ENCODE measurements at regions not wholly inside any gene's neighbourhood (a gene's known extent, or its start where the extent isn't known, plus 50 kb on each side); places are given as distances from the start of the nearest gene placed in this dataset.

- Histone ChIP-seq H3K36me3 (ENCODE audit: low read length) (no peaks in the 10 kb centered on the region), H3K4me3 (ENCODE audit: insufficient read depth, low read length, poor library complexity, severe bottlenecking) (no peak overlapping the region), H3K4me2 (ENCODE audit: low read depth, low read length, poor library complexity, severe bottlenecking) (no peak overlapping the region), H3K9me3 (ENCODE audit: insufficient read depth, low read length) (no peaks in the 10 kb centered on the region), H2AFZ (ENCODE audit: low read depth, low read length, severe bottlenecking) (no peak overlapping the region), H3F3A (ENCODE audit: insufficient read depth) (no peaks in the 10 kb centered on the region), H3K27me3 (ENCODE audit: low read length) (no peaks in the 10 kb centered on the region), H4K20me1 (ENCODE audit: low read depth, low read length) (no peaks in the 10 kb centered on the region), H3K9ac (ENCODE audit: low read length) (no peak overlapping the region), H3K9me2 (replicated peaks; ENCODE audit: insufficient read depth, low read length) (no peaks in the 10 kb centered on the region), H3K27ac (ENCODE audit: low read depth, low read length) (no peak overlapping the region), H3K79me2 (ENCODE audit: insufficient read depth, low read length) (no peaks in the 10 kb centered on the region)
- TF ChIP-seq CTCF (IDR thresholded peaks at IDR 0.05; ENCODE audit: insufficient read depth, low read length, poor library complexity, severe bottlenecking) (no peak), EZH2phosphoT487 (conservative IDR thresholded peaks at IDR 0.05; ENCODE audit: low read length) (no peak)
These were observed 173.8 kb upstream of the THBS1 start for GRCh38 chr15:39407116-39407515.

GRCh38 chr15:39409876-39410530, 170.9 kb upstream of the THBS1 start:
- H3K4me3 ChIP-seq (ENCODE audit: insufficient read depth, low read length, poor library complexity, severe bottlenecking): no peak overlapping the region
- no peak overlapping the region for H3K4me2 ChIP-seq (ENCODE audit: low read depth, low read length, poor library complexity, severe bottlenecking)
- H3K79me2 ChIP-seq (ENCODE audit: insufficient read depth, low read length): no peaks in the 10 kb centered on the region
- no peak overlapping the region for H2AFZ ChIP-seq (ENCODE audit: low read depth, low read length, severe bottlenecking)
- no peaks in the 10 kb centered on the region for H3F3A ChIP-seq (ENCODE audit: insufficient read depth)
- TF ChIP-seq EZH2phosphoT487 (conservative IDR thresholded peaks at IDR 0.05; ENCODE audit: low read length) (no peak), CTCF (IDR thresholded peaks at IDR 0.05; ENCODE audit: insufficient read depth, low read length, poor library complexity, severe bottlenecking) (no peak)
- H3K9ac ChIP-seq (ENCODE audit: low read length): no peak overlapping the region
- no peaks in the 10 kb centered on the region for H3K9me3 ChIP-seq (ENCODE audit: insufficient read depth, low read length)
- H3K27me3 ChIP-seq (ENCODE audit: low read length): no peaks in the 10 kb centered on the region
- H3K9me2 ChIP-seq (replicated peaks; ENCODE audit: insufficient read depth, low read length): no peaks in the 10 kb centered on the region
- no peak overlapping the region for H3K27ac ChIP-seq (ENCODE audit: low read depth, low read length)
- no peaks in the 10 kb centered on the region for H3K36me3 ChIP-seq (ENCODE audit: low read length)
- no peaks in the 10 kb centered on the region for H4K20me1 ChIP-seq (ENCODE audit: low read depth, low read length)

GRCh38 chr15:39411102-39411989, 169.5 kb upstream of the THBS1 start:
- Histone ChIP-seq H3K27me3 (ENCODE audit: low read length) (no peaks in the 10 kb centered on the region), H3K27ac (ENCODE audit: low read depth, low read length) (no peak overlapping the region), H3K9me3 (ENCODE audit: insufficient read depth, low read length) (no peaks in the 10 kb centered on the region), H4K20me1 (ENCODE audit: low read depth, low read length) (no peaks in the 10 kb centered on the region), H3K4me3 (ENCODE audit: insufficient read depth, low read length, poor library complexity, severe bottlenecking) (no peak overlapping the region), H2AFZ (ENCODE audit: low read depth, low read length, severe bottlenecking) (no peak overlapping the region), H3K79me2 (ENCODE audit: insufficient read depth, low read length) (no peaks in the 10 kb centered on the region), H3K4me2 (ENCODE audit: low read depth, low read length, poor library complexity, severe bottlenecking) (no peak overlapping the region), H3K36me3 (ENCODE audit: low read length) (no peaks in the 10 kb centered on the region), H3K9me2 (replicated peaks; ENCODE audit: insufficient read depth, low read length) (no peaks in the 10 kb centered on the region), H3K9ac (ENCODE audit: low read length) (no peak overlapping the region), H3F3A (ENCODE audit: insufficient read depth) (no peaks in the 10 kb centered on the region)
- TF ChIP-seq CTCF (IDR thresholded peaks at IDR 0.05; ENCODE audit: insufficient read depth, low read length, poor library complexity, severe bottlenecking): no peak
- no peak for TF ChIP-seq EZH2phosphoT487 (conservative IDR thresholded peaks at IDR 0.05; ENCODE audit: low read length)

Data from SU-DHL-6 (cell line).